Memory B cell (primary cell): ENCODE measurements at regions not wholly inside any gene's neighbourhood (a gene's known extent, or its start where the extent isn't known, plus 50 kb on each side); places are given as distances from the start of the nearest gene placed in this dataset.

Experiments
- ATAC-seq: fragments of 150-1000 bp; cut with Tn5 transposase; 2 replicates; pipeline ENCODE4 v1.10.0; 2021; ENCODE audit warnings: low read depth, mild to moderate bottlenecking, moderate library complexity
- DNase-seq, 2 donors: peaks; one replicate each; pipeline ENCODE4 v3.0.0; 2022; ENCODE audit warnings: low spot score in 2 of 2
- H3K27ac Mint-ChIP-seq: one replicate; pipeline ENCODE4 v1.8.0; 2022; ENCODE audit warnings: mild to moderate bottlenecking, moderate library complexity, mixed read lengths
- H3K27me3 Mint-ChIP-seq: one replicate; pipeline ENCODE4 v1.8.0; 2022; ENCODE audit warnings: mixed read lengths
- H3K36me3 Mint-ChIP-seq: one replicate; pipeline ENCODE4 v1.8.0; 2022; ENCODE audit warnings: mild to moderate bottlenecking, mixed read lengths
- H3K4me1 Mint-ChIP-seq: one replicate; pipeline ENCODE4 v1.8.0; 2022; ENCODE audit warnings: mixed read lengths
- H3K4me3 Mint-ChIP-seq: one replicate; pipeline ENCODE4 v1.8.0; 2022; ENCODE audit warnings: mild to moderate bottlenecking, moderate library complexity, mixed read lengths
- H3K9me3 Mint-ChIP-seq: one replicate; pipeline ENCODE4 v1.8.0; 2022; ENCODE audit warnings: mixed read lengths

GRCh38 chr9:115972843-115973595, 180.6 kb upstream of the PAPPA start:
- no peak overlapping the region for H3K4me3 Mint-ChIP-seq
- peaks cover 4% of the 10 kb centered on the region for H3K9me3 Mint-ChIP-seq
- no peaks in the 10 kb centered on the region for H3K4me1 Mint-ChIP-seq

GRCh38 chr9:115976781-115977180, 176.8 kb upstream of the PAPPA start:
- H3K36me3 Mint-ChIP-seq = no peaks in the 10 kb centered on the region
- no peaks in the 10 kb centered on the region for H3K4me1 Mint-ChIP-seq
- DNase-seq (no peak), ATAC-seq (no peak)
- H3K9me3 Mint-ChIP-seq = peaks cover 5% of the 10 kb centered on the region
- H3K27ac Mint-ChIP-seq = no peak overlapping the region
- H3K27me3 Mint-ChIP-seq = no peaks in the 10 kb centered on the region
- H3K4me3 Mint-ChIP-seq = no peak overlapping the region

More at GRCh38 chr9:115972843-115973595, 180.6 kb upstream of the PAPPA start:
- H3K36me3 Mint-ChIP-seq = no peaks in the 10 kb centered on the region
- ATAC-seq (no peak), DNase-seq (no peak)
- no peak overlapping the region for H3K27ac Mint-ChIP-seq
- H3K27me3 Mint-ChIP-seq = no peaks in the 10 kb centered on the region

GRCh38 chr9:115978091-115978490, 175.5 kb upstream of the PAPPA start:
- Mint-ChIP-seq H3K36me3 (no peaks in the 10 kb centered on the region), H3K9me3 (peaks cover 5% of the 10 kb centered on the region), H3K4me3 (no peak overlapping the region), H3K4me1 (no peaks in the 10 kb centered on the region), H3K27ac (no peak overlapping the region), H3K27me3 (no peaks in the 10 kb centered on the region)
- no peak for DNase-seq
- ATAC-seq = no peak

- no peak for DNase-seq
- no peak for ATAC-seq
- Mint-ChIP-seq H3K4me3 (no peak overlapping the region), H3K27me3 (no peaks in the 10 kb centered on the region), H3K27ac (no peak overlapping the region), H3K9me3 (peaks cover 5% of the 10 kb centered on the region), H3K36me3 (no peaks in the 10 kb centered on the region), H3K4me1 (no peaks in the 10 kb centered on the region)
These were observed 174.9 kb upstream of the PAPPA start for GRCh38 chr9:115978659-115979096.

- no peak for DNase-seq
- Mint-ChIP-seq H3K4me3 (no peak overlapping the region), H3K9me3 (peaks cover 9% of the 10 kb centered on the region), H3K4me1 (no peaks in the 10 kb centered on the region), H3K36me3 (no peaks in the 10 kb centered on the region), H3K27ac (no peak overlapping the region), H3K27me3 (no peaks in the 10 kb centered on the region)
- ATAC-seq = no peak
These were observed 173.5 kb upstream of the PAPPA start for GRCh38 chr9:115980054-115980453.

GRCh38 chr9:115980502-115980901, 173.1 kb upstream of the PAPPA start:
- Mint-ChIP-seq H3K4me3 (no peak overlapping the region), H3K36me3 (no peaks in the 10 kb centered on the region), H3K9me3 (peaks cover 9% of the 10 kb centered on the region), H3K27ac (no peak overlapping the region), H3K4me1 (no peaks in the 10 kb centered on the region), H3K27me3 (no peaks in the 10 kb centered on the region)
- ATAC-seq = no peak
- no peak for DNase-seq

- DNase-seq = no peak
- Mint-ChIP-seq H3K9me3 (peaks cover 9% of the 10 kb centered on the region), H3K27ac (no peak overlapping the region), H3K27me3 (no peaks in the 10 kb centered on the region), H3K4me3 (no peak overlapping the region), H3K4me1 (no peaks in the 10 kb centered on the region), H3K36me3 (no peaks in the 10 kb centered on the region)
- ATAC-seq = no peak
These were observed 172.6 kb upstream of the PAPPA start for GRCh38 chr9:115980976-115981375.

GRCh38 chr9:115983366-115983765, 170.2 kb upstream of the PAPPA start:
- Mint-ChIP-seq H3K9me3 (peaks cover 8% of the 10 kb centered on the region), H3K27me3 (no peaks in the 10 kb centered on the region), H3K27ac (no peak overlapping the region), H3K4me3 (no peak overlapping the region), H3K4me1 (no peaks in the 10 kb centered on the region), H3K36me3 (no peaks in the 10 kb centered on the region)
- ATAC-seq (no peak), DNase-seq (no peak)

- Mint-ChIP-seq H3K4me3 (no peak overlapping the region), H3K4me1 (no peaks in the 10 kb centered on the region), H3K36me3 (no peaks in the 10 kb centered on the region), H3K27me3 (peaks cover 2% of the 10 kb centered on the region), H3K9me3 (peaks cover 7% of the 10 kb centered on the region), H3K27ac (no peak overlapping the region)
- ATAC-seq = no peak
- no peak for DNase-seq
These were observed 167.9 kb upstream of the PAPPA start for GRCh38 chr9:115985657-115986056.

- Mint-ChIP-seq H3K4me1 (no peaks in the 10 kb centered on the region), H3K9me3 (peaks cover 6% of the 10 kb centered on the region), H3K36me3 (no peaks in the 10 kb centered on the region), H3K4me3 (no peak overlapping the region), H3K27me3 (peaks cover 2% of the 10 kb centered on the region), H3K27ac (no peak overlapping the region)
- no peak for DNase-seq
- no peak for ATAC-seq
These were observed 167.1 kb upstream of the PAPPA start for GRCh38 chr9:115986508-115986907.

- DNase-seq (no peak), ATAC-seq (no peak)
- Mint-ChIP-seq H3K4me3 (no peak overlapping the region), H3K9me3 (peaks cover 6% of the 10 kb centered on the region), H3K27me3 (peaks cover 2% of the 10 kb centered on the region), H3K4me1 (no peaks in the 10 kb centered on the region), H3K36me3 (no peaks in the 10 kb centered on the region), H3K27ac (no peak overlapping the region)
These were observed 164.9 kb upstream of the PAPPA start for GRCh38 chr9:115988701-115989100.

GRCh38 chr9:115989831-115990230, 163.8 kb upstream of the PAPPA start:
- Mint-ChIP-seq H3K4me1 (no peaks in the 10 kb centered on the region), H3K9me3 (peaks cover 5% of the 10 kb centered on the region), H3K27me3 (peaks cover 2% of the 10 kb centered on the region), H3K4me3 (no peak overlapping the region), H3K36me3 (no peaks in the 10 kb centered on the region), H3K27ac (no peak overlapping the region)
- DNase-seq (no peak), ATAC-seq (no peak)

- Mint-ChIP-seq H3K27ac (no peak overlapping the region), H3K4me1 (no peaks in the 10 kb centered on the region), H3K36me3 (no peaks in the 10 kb centered on the region), H3K9me3 (peaks cover 2% of the 10 kb centered on the region), H3K27me3 (peaks cover 2% of the 10 kb centered on the region), H3K4me3 (no peak overlapping the region)
- DNase-seq (no peak), ATAC-seq (no peak)
These were observed 160.8 kb upstream of the PAPPA start for GRCh38 chr9:115992834-115993233.

- H3K4me1 Mint-ChIP-seq = no peaks in the 10 kb centered on the region
- DNase-seq = no peak
- peaks cover 4% of the 10 kb centered on the region for H3K9me3 Mint-ChIP-seq
- no peaks in the 10 kb centered on the region for H3K36me3 Mint-ChIP-seq
- no peak overlapping the region for H3K27ac Mint-ChIP-seq
- no peaks in the 10 kb centered on the region for H3K27me3 Mint-ChIP-seq
- ATAC-seq = no peak
- H3K4me3 Mint-ChIP-seq = no peak overlapping the region
These were observed 155.7 kb upstream of the PAPPA start for GRCh38 chr9:115997923-115998322.

- Mint-ChIP-seq H3K27me3 (no peaks in the 10 kb centered on the region), H3K36me3 (no peaks in the 10 kb centered on the region), H3K9me3 (peaks cover 4% of the 10 kb centered on the region), H3K4me1 (no peaks in the 10 kb centered on the region), H3K4me3 (no peak overlapping the region), H3K27ac (no peak overlapping the region)
- ATAC-seq (no peak), DNase-seq (no peak)
These were observed 154.9 kb upstream of the PAPPA start for GRCh38 chr9:115998666-115999065.
